ENCODE measurements at regions not wholly inside any gene's neighbourhood (a gene's known extent, or its start where the extent isn't known, plus 50 kb on each side); places are given as distances from the start of the nearest gene placed in this dataset.

DNA sequence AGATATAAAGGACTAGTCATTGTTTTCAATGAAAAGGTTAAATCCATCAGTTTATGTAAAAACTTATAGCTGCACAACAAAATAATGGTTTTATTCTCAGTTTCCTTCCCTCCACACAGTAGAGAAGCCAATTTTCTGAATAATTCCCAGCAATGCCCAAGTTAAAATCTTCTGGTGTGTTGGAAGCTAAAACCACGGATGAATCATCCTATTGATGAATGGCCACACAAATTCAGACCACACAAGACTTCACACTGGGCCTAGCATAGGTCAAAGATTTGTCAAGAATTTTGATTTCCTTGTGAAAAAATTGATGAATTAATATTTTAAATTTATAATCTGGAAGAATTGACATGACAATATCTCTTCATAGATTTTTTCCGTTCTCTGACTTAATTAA, 617.6 kb downstream of the INHBA start:
- no peak for DNase-seq (ENCODE audit: low spot score)

DNA sequence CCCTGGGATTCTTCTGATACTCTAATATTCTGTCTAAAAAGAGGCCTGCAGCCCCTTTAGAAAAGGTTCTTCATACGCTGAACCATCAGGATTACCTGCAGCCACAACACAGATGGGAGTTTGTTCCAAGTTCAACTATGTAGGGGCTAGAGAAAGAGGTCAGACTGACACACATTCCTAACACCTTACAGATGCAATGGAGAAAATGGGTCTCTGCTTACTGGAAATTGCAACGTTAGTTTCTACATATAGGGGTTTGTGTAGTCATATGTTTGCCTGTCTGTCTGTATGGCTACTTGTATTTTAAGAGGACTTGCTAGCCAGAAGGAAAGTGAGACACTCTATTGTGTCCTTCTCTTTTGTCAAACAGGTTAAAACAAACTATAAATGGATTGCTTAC, 618.5 kb downstream of the INHBA start:
- no peak for DNase-seq (ENCODE audit: low spot score)

DNA sequence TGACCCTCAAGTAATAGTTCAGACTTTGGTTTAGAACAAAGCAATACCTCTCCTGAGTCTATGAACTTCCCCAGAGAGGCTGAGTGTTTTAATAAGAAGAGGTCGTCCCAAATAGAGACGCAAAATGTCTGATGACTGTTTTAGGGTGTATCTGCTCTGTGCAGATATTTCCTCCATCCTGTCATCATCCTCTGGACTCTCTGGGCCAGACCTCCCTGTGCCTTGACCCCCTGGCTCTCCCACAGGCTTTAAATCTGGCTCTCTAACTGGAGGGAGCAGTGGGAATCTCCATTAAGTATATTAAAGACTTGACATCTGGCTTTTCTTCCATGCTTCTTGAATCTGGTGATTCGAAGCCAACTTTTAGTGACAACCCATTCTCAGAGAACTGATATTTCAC, 633.3 kb downstream of the INHBA start:
- no peak for DNase-seq (ENCODE audit: low spot score)

DNA sequence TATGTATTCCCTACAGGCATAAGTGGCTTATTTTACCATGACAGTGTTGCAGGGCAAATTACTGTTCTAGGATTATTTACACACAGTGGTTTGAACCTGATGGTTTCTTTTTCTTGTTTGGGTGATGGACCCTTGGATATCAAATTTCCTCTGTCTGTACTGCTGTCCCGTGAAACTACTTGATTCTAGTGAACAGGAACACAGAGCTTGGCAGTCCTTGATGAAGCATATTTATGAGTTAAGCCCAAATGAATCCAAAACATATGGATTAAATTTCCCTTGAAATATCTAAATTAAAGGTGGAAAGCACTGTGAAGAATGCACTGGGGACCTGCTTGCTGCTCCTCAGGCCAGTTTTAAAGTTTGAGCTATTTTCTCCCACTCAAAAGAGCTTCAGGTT, 635.3 kb downstream of the INHBA start:
- DNase-seq (ENCODE audit: low spot score) = no peak

DNA sequence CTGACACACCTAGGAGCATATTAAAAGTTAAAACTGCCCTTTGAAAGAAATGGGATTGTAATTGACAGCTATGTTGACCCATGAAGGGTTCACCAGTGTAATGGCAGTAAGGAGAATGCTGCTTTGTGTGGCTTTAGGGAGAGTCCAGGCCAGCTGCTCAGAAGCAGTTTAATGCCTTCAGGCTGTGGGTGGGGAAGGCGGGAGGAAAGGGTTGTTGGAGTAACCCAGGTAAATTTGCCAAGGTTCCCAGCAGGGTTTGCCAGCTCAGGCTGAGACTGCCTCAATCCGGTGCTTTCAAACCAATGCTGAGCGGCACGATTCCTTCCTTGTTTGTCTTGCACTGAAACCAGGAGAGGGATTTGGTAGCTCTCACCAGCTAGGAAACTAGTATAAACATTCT, 637.2 kb downstream of the INHBA start:
- DNase-seq (ENCODE audit: low spot score) = no peak

DNA sequence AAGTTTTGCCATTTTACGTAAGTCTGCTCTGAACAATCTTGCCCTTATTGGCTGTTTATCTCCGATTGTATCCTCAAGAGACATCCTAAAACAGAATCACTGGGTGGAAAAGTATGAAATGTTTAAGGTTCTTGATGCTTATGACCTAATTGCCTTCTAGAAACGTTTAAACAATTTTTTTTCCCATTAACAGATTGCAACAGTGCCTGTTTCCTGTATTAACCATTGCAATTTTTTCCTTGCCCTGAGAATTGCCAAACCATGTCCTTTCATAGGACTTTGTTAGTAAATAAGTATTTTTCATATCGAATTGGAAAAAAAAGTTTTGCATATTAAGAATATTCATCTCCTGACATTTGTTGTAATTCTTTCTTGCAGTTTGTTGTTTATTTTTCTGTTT, 639.8 kb downstream of the INHBA start:
- no peak for DNase-seq (ENCODE audit: low spot score)

DNA sequence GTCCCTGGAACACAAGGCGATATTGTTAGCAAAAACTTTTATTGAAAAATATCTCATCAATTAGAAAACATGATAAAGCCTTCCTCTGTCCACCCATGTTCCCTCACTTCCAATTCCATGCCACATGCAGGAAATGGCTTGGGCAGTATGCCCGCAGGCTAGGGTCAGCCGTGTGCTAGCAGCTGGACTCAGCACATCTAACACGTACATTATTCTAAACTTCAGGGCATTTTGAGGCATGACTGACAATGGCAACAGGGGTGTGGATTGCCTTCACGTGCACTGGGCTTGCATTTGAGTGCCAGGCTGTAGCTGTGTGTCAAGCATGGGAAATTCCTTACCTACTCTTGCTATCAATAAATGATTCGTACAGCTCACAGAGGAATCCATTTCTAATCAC, 642.1 kb downstream of the INHBA start:
- no peak for DNase-seq (ENCODE audit: low spot score)

DNA sequence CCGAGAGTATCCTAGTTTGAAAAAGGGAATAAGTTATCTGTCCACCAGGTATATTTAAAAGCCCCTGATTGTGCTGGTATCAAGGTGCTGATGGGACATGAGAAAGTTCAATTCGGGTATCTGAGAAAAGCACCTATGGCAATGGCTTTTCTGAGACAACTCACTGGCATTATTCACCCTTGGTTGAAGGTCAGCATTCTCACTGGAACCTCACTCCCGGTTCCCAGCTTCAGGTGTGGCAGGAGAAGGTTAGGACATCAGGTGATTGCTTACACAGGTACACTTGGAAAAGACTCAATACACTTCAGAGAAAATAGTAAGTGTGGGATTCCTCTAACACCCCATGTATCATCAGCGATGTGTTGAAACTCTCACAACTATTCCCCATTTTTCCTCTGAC, 643.1 kb downstream of the INHBA start:
- no peak for DNase-seq (ENCODE audit: low spot score)

DNA sequence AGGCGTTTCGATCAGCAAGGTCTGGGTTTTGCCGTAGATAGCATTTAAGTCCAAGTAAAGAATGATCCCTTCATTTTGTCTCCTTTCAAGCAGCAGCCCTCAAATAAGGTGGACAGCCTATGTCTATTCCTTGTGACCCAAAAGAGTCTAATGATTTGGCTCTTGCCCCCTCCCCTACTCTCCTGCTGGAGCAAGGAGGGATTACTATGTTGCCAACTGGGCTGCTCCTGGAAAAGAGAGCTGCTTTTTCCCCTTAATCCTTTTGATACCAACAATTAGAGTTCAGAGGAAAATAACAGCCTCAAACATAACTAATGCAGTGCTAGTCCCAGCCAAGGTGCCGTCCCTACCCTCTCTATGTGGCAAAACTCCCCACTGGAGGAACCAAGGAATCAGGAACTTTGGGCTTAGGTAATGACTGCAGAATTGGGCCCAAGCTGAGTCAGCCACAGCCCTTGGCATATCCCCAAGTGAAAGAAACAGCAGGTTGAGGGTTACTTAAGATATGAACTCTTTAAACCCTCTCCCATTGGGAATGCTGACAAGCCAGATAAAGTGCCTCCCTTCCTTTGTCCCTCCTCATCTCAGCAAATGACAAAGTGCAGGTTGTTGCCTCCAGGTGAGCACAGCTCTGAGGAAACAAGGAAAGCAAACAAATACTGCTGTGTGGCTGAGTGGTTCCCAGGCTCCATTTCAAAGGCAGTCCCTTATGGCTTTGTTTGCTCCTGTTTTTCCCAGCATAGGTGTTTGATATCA, 643.7 kb downstream of the INHBA start:
- no peak for DNase-seq (ENCODE audit: low spot score)

DNA sequence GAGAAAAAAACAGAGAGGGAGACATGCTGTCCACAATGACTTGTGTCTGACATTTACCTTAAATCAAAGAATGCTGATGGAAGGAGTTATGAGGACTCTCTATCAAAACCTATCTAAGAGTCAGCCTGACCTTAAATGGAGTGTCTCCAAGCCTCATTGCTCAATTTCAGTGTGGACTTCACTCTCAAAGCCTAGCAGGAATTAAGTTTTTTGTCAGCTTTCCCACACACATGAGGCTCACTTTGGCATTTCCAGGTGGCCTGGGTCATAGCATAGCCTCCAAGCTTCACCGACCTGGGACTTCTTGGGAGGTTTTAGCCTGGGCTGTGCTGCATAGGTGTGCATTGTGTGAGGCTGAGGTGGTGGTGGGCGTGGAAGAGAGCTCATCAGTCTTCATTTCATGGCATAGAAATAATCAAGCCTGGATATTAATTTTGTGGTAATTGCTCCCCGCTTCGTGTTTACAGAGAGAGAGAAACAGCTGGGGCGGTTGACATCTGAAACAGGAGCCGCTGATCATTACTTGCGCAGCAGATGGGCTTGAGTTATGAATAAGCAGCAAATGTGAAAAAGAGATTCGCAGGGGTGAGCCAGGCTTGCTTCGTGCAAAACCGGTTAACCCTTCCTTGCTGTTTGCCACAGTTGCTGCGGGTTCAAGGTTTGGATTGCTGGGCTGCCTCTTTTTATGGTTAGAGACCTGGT, 647.8 kb downstream of the INHBA start:
- no peak for DNase-seq (ENCODE audit: low spot score)

DNA sequence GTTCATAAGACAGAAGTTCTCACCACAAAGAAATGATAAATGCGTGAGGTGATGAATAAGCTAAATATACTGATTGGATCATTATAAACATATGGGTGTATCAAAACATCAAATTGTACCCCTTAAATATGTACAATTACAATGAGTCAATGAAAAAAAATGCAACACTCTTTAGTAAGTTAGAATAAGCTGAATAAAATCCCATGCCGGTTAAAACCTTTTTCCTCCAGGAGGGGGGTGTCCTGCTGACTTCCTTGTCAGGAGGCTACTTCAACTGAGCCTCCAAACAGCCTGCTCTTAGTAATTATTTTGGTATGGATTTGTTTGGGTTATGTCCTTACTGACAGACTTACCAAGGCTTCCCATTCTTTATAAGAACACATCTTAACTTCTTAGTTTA, 649.1 kb downstream of the INHBA start:
- no peak for DNase-seq (ENCODE audit: low spot score)

DNA sequence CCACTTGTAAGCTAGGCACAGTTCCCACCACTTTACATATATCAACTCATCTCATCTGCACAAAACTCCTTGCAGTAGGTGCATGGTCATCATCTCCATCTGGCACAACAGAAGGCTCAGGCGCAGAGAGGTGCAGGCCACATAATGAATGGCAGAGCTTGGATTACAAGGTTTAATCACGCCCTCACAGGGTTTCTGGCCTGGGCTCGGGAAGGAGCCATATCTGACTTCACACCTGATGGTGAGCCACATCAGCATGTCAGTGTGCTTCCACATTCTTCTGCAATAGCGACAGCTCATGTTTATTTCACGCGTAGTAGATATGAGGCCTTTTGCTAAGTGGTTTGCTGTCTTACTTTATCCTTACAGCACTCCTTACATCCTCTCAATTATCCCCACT, 650.2 kb downstream of the INHBA start:
- DNase-seq (ENCODE audit: low spot score) = no peak

DNA sequence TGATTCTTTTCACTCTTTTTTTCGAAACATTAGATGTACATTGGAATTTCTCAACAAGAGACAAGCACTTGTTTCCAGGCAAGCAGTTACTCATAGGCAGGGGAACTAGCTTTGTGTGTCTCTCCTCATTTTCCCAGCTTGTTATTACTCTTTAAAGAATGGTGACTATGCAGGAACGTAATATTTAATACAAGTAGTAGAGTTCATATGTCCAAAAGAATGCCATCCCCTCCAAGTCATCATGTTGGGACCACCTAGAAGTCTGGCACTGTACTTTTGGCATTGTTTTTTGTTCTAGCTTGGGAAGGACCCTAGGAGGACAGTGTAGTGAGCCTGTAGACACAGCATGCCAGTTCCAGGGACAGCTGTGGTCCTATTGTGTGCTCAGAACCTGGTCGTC, 650.7 kb downstream of the INHBA start:
- DNase-seq (ENCODE audit: low spot score) = no peak

DNA sequence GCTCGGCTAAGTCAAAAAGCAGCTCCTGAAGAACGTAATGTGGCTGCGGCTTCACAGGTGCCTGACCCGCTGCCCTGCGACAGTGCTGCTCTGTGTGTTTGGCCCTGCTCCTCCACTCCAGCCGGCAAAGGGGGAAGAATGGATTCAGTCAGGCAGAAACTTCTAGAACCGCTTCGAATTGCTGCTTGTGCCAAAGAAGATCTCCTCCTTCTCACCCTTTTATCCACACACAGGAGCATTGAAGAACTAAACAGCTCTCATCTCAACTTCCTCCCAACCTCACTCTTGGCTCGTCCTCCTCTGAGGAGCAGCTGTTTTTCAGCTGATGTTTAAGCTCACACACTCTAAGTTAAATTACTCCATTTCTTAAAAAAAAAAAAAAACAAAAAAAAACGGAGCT, 651.4 kb downstream of the INHBA start:
- DNase-seq (ENCODE audit: low spot score) = peak; percentile 17

DNA sequence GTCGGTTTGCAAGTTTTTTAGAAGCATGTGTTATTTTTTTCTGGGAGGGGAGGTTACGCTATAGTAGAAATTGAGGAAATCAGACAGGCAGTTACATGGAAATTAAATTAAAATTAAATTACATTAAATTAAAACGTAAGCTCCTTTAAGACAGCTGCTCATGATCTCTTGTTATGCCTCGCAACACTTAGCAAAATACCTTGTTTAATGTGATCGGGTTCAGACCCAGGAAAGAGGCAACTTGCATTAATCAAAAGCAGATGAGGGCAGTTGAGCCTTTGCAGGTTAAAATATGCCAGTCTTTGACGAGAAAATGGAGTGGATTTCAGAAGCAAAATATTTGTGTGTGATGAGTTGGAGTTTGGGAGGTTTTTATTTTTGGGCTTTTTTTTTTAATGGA, 651.8 kb downstream of the INHBA start:
- no peak for DNase-seq (ENCODE audit: low spot score)

DNA sequence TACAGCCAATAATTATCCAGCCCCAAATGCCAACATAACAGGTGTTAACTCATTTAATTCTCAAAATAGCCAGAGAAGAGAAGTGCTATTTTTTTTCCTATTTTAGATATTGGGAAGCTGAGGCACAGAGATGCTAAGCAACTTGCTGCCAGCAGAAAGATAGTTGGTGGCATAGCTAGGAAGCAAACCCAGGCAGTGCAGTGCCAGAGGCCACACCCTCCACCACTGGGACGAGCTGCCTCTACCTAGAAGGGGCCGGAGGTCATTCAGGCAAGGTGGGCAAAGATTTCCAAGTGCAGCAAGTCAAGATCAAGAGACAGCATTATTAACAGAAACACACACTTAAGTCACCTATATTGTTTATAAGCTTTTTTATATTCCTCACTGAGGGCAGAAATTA, 654.1 kb downstream of the INHBA start:
- no peak for DNase-seq (ENCODE audit: low spot score)

DNA sequence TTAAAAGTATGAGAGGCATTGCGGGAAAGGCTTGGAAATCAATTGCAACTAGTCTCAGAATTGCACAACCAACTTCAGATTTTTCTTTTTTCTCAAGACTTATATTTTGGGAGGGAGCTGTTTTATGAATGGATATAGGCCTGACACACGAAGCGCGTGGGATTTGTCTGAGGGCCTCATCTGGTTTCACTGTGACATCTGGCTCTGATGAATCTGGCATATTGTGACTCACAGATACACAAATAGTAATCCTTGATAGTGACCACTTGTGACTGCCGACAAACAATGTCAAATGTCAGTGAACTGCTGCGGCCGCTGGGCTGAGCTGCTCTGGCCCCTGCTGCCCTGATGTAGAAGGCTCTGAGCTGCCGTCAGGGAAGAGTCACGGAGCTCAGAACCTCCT, 655.1 kb downstream of the INHBA start:
- no peak for DNase-seq (ENCODE audit: low spot score)

DNA sequence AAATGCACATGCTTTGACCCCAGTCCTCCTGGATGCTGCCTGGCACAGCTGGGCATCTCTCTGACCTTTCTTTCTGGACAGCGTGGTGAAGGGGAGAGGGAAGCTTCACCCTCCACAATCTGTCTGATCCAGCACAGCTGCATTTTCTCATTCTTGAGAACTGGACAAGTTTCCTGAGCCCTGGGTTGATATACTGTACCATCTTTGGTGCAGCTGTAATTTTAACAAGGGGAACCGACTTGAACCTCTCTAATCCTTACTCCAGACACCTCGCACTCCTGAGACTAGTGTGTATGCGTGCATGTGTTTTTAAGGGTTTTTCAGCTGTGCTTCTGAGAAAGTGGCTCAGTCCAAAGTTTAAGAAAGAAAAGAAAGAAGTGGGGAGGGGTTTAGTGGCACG, 655.7 kb downstream of the INHBA start:
- DNase-seq (ENCODE audit: low spot score) = no peak

DNA sequence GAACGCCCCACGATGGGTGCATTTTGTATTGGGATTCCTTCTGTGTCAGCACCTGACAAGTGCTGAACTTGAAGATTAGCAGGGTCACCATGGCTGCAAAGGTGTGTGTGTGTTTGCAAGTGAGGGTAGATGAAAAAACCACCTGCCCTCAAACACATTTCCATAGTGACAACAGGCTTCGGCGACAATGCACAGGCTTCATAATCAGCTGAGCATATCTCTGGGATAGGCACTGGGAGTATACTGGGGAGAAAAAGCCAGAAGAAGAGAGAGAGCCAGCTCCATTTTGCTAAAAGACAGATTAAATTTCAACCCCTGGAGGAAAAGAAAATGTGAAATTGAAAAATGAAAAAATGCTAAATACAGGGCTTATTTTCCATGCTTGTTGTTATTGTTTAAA, 656.1 kb downstream of the INHBA start:
- no peak for DNase-seq (ENCODE audit: low spot score)

DNA sequence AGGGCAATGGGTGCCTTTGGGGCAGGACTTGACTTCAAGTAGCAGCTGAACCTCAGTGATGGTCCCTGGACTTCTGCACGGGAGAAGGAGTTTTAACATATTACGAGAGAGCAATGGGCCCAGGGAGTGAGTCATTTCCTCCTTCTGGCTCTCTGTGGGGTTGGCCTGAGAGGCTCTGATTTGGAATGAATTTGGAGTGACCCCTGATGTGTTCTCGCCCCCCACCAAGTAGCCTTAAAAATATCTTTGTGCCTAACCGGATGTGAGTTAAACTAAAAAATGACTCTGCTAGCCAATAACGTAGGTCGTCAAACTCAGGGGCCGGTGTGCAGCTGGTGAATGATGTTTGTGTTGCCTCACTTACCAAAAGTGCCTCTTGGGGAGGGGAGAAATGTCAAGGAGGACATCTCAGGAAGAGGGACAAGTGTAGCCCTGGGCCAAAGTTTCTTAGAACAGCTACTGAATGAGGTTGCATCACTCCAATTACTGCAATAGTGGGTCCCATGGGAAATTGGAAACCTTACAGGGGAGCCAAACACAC, 656.6 kb downstream of the INHBA start:
- DNase-seq (ENCODE audit: low spot score) = no peak

DNA sequence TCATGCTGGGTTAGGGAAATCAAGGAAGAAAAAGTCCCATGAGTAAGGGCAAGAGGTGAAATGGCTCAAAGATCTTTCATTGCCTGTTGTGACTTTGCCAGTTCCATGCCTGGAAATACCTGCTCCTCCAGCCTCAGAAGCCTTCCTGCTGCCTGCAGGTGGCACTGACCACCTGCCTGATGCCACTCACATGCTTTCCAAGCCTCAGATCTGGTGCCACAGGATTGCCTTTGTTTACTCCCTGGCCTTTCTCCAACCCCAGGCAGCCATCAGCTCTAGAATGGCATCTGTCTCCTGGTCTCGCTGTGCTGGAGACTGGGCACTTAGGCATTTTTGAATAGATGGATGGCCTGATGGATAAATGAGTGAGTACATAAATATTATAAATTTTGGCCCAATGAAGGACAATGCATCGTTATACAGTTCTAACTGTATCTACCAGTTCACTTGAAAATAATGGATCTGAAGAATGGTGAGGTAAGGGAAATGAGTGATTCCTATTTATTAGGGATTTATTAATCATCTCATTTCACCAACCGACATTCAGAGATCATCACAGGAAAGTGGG, 657.2 kb downstream of the INHBA start:
- DNase-seq (ENCODE audit: low spot score) = no peak

DNA sequence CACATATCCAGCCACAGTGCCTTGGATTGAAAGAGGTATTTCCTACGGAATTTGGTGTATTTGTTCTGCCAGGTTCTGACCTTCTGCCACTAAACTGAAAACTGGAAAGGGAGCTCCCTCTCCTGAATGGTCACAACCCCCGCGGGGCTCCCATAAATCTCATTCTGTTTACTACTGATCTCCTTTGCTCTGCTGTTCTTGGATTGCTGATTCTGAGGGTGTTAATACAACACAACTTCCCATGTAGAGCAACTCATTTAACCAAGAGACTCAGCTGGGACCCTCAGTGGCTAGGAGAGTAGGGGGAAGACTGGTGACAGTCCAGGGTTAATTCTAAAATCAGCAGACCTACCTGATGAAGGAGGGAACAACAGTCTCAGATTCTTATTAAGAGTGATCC, 662.9 kb downstream of the INHBA start:
- DNase-seq (ENCODE audit: low spot score) = no peak

DNA sequence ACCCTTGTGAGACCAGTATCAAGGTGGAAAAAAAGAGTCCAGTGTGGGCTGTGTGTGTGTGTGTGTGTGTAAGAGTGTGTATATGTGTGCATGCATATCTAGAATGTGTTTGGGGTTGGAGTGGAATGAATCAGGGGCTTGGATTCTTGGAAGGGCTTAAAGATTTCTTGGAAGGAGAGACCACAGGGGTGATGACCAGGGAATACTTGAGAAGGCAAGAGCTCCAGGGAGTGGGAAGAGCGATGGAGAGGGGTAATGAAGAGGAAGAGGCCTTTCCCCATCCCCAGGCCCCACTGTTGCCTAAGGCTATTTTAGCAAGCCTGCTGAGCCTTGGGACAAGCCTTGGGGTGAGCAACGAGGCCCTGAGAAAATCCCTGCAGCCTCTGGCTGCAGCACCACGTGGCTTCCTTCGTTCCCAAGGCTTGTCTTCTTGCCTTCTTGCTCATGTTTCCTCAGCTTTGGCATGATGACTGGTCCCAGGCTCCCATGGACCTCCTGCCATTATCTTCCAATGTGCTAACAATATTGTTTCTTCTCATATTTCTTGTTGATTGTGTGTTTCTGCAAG, 663.4 kb downstream of the INHBA start:
- DNase-seq (ENCODE audit: low spot score) = no peak

Measured in pons (tissue), 1 donor.